ENCODE measurements at regions not wholly inside any gene's neighbourhood (a gene's known extent, or its start where the extent isn't known, plus 50 kb on each side); places are given as distances from the start of the nearest gene placed in this dataset.

GRCh38 chr1:65494671-65495070, 74.2 kb downstream of the LEPR start:
- CTCF ChIA-PET = no interaction called here
- no peaks in the 10 kb centered on the region for H3K4me1 ChIP-seq (ENCODE audit: control insufficient read depth, insufficient read depth, low read length)
- TF ChIP-seq BHLHE40 (IDR thresholded peaks at IDR 0.05; ENCODE audit: low read depth, low read length) (no peak), NFE2L2 (IDR thresholded peaks at IDR 0.05; ENCODE audit: low read depth, low read length) (no peak), SMC3 (IDR thresholded peaks at IDR 0.05; ENCODE audit: low read depth, low read length) (no peak), ELK1 (IDR thresholded peaks at IDR 0.05; ENCODE audit: borderline replicate concordance, low read depth, low read length) (no peak), FOS (IDR thresholded peaks at IDR 0.05; ENCODE audit: low read depth, low read length) (no peak), RAD21 (IDR thresholded peaks at IDR 0.05; ENCODE audit: low read length) (no peak), MAFK (IDR thresholded peaks at IDR 0.05; ENCODE audit: low read depth, low read length) (no peak), MXI1 (IDR thresholded peaks at IDR 0.05; ENCODE audit: borderline replicate concordance, low read depth, low read length) (no peak), RFX5 (IDR thresholded peaks at IDR 0.05; ENCODE audit: low read depth, low read length) (no peak), CEBPB (IDR thresholded peaks at IDR 0.05; ENCODE audit: low read depth, low read length) (no peak), MAZ (IDR thresholded peaks at IDR 0.05; ENCODE audit: borderline replicate concordance, low read depth, low read length) (no peak), CTCF (conservative IDR thresholded peaks at IDR 0.05; ENCODE audit: low read depth, low read length) (no peak), CHD1 (IDR thresholded peaks at IDR 0.05; ENCODE audit: low read depth, low read length) (no peak), USF2 (IDR thresholded peaks at IDR 0.05; ENCODE audit: low read depth, low read length) (no peak), RCOR1 (IDR thresholded peaks at IDR 0.05; ENCODE audit: insufficient replicate concordance, low read length) (no peak), POLR2A (IDR thresholded peaks at IDR 0.05; ENCODE audit: low read depth, low read length) (no peak)

More at GRCh38 chr1:65494671-65495070, 74.2 kb downstream of the LEPR start:
- no peak overlapping the region for H2AK9ac ChIP-seq (replicated peaks; ENCODE audit: low read depth, low read length, poor library complexity)
- no peak overlapping the region for H2BK15ac ChIP-seq (ENCODE audit: low read depth, low read length)
- H3K79me1 ChIP-seq (ENCODE audit: low read depth in 1 of 2, low read length in 2 of 2) = no peaks in the 10 kb centered on the region
- POLR2A ChIA-PET (ENCODE audit: unreplicated experiment) = no interaction called here
- H3K23ac ChIP-seq (ENCODE audit: low read depth, low read length) = no peak overlapping the region
- no peak overlapping the region for H3K9ac ChIP-seq (ENCODE audit: low read depth, low read length)
- H2BK120ac ChIP-seq (ENCODE audit: low read depth, low read length) = no peak overlapping the region
- ATAC-seq (ENCODE audit: low read depth) (no peak), DNase-seq (no peak)
- H2AFZ ChIP-seq (replicated peaks; ENCODE audit: low read length, poor library complexity) = no peak overlapping the region
- H3K36me3 ChIP-seq (ENCODE audit: control insufficient read depth, insufficient read depth, low read length) = no peaks in the 10 kb centered on the region
- no peak overlapping the region for H4K5ac ChIP-seq (ENCODE audit: low read depth, low read length)
- H2BK5ac ChIP-seq (ENCODE audit: low read depth, low read length, poor library complexity, severe bottlenecking) = no peak overlapping the region
- no peak overlapping the region for H3K27ac ChIP-seq (ENCODE audit: insufficient read depth, low read length)
- no peak overlapping the region for H3K56ac ChIP-seq (ENCODE audit: extremely low read depth, insufficient read depth, low read length)
- no peak overlapping the region for H4K91ac ChIP-seq (ENCODE audit: insufficient read depth, low read depth, low read length)
- in situ Hi-C loops (cut with MboI; ENCODE audit: low sequenced_read_pairs) = no loop called here
- no TSS peak for BruUV-seq (replicated peaks)
- no peak overlapping the region for H4K8ac ChIP-seq (ENCODE audit: low read depth in 2 of 2, low read length in 2 of 2)
- H3K18ac ChIP-seq (ENCODE audit: low read depth, low read length) = no peak overlapping the region
- H3K9me1 ChIP-seq (ENCODE audit: insufficient read depth, low read length) = no peaks in the 10 kb centered on the region
- no peak overlapping the region for H2AK5ac ChIP-seq (ENCODE audit: low read depth, low read length)
- intact Hi-C loops (cut with micrococcal nuclease) = no loop called here
- no peak overlapping the region for H3K14ac ChIP-seq (replicated peaks; ENCODE audit: low read depth, low read length)
- dilution Hi-C loops (cut with HindIII; ENCODE audit: low sequenced_read_pairs, unreplicated experiment) = no loop called here
- H3K4ac ChIP-seq (ENCODE audit: low read depth, low read length) = no peak overlapping the region
- no peaks in the 10 kb centered on the region for H3K9me3 ChIP-seq (ENCODE audit: control insufficient read depth, insufficient read depth, low read length)
- H4K20me1 ChIP-seq (ENCODE audit: insufficient read depth, low read length) = no peaks in the 10 kb centered on the region
- no peak overlapping the region for H2BK20ac ChIP-seq (ENCODE audit: low read depth, low read length)
- H3K27me3 ChIP-seq (ENCODE audit: control insufficient read depth, insufficient read depth, low read length) = no peaks in the 10 kb centered on the region
- no peak overlapping the region for H3K4me3 ChIP-seq (ENCODE audit: insufficient read depth, low read depth, low read length)
- WGBS, 2 experiments (ENCODE audit: extremely low coverage in 2 of 2, insufficient read length in 1 of 2) = no CpG with 5 or more reads among the region's 1 CpG
- H3K4me2 ChIP-seq (ENCODE audit: low read depth, low read length) = no peak overlapping the region
